ENCODE measurements at regions not wholly inside any gene's neighbourhood (a gene's known extent, or its start where the extent isn't known, plus 50 kb on each side); places are given as distances from the start of the nearest gene placed in this dataset.

DNA sequence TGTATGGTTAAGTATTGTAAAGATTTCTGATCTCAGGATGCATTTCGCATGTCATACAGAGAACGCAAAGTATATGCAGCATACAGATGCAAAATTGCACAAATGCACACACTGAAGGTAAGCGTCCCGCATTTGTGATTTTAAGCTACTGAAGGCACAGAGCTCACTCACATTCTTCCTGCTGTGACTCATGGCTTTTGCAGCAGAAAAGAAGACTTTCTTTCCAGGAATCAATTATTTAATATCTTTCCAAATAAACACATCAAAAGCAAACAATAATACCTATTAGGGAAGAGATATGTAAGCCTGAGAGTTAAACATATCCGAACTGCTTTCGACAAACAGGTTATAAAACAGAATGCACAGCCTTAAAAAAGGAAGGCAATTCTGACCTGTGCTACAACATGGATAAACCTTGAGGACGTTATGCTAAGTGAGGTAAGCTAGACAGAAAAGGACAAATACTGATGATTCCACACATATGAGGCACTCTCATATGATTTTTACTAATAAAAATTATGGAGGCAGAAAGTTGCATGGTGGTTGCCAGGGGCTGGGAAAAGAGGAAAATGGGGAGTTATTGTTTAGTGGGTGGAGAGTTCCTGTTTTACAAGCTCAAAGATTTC, 109.0 kb downstream of the TFAP2A start:
- no peak for DNase-seq (ENCODE audit: low spot score)

- no peak for DNase-seq (ENCODE audit: low spot score)
These were observed 111.0 kb downstream of the TFAP2A start for GRCh38 chr6:10303608-10304506.

GRCh38 chr6:10302566-10303235, 112.2 kb downstream of the TFAP2A start:
- no peak for DNase-seq (ENCODE audit: low spot score)

DNA sequence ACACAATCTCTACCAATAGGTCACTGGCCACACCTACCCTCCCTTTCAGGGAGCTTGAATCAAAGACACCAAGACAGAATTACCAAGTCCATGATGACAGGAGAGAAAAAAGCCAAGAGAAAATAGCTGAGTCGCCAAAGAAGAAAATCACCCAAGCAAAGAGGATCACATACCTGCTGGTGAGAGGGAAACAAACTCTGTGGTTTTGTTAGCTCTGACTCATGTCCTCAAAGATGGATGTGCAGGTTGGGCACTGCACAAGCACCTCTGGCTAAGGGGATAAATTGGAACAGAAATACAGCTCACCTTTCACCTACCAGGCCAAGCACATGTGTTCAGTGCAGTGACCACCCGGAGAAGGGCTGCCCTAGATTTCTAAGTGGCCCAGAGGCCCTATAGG, 114.8 kb downstream of the TFAP2A start:
- no peak for DNase-seq (ENCODE audit: low spot score)

DNA sequence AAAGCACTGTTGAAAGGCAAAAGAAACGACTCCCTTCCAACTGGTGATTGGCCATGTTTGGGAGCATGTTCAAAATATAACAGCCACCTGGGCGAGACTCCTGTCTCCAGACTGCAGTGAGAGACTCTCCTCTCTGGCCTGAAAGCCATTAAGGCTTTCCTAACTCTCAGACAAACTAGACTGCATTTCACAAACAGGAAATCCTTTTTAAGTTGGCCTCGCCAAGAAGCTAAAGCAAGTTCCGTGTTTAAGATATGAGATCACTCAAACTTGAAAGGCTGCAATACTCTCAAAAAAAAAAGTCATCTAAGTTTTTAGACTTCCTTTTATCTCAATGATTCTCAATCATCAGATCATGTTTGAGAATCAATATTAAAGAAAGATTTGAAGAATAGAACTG, 117.0 kb downstream of the TFAP2A start:
- peak; percentile 74 for DNase-seq (ENCODE audit: low spot score)

- no peak for DNase-seq (ENCODE audit: low spot score)
These were observed 136.1 kb downstream of the TFAP2A start for GRCh38 chr6:10278746-10279145.

- DNase-seq (ENCODE audit: low spot score), result no peak
These were observed 138.1 kb downstream of the TFAP2A start for GRCh38 chr6:10276660-10277287.

DNA sequence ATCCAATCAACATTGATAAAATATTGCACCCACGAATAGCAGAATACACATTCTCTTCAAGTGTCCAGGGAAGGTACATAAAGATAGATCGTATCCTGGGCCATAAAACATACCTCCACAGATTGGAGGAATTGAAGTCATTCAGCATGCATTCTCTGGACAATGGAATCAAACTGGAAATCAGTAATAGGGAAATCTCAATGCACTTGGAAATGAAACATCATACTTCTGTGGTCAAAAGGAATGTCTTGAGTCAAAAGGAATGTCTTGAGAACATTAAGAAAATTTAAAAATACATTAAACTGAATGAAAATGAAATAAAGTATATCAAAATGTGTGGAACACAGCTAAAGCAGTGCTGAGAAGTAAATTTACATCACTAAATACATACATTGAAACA, 138.8 kb downstream of the TFAP2A start:
- DNase-seq (ENCODE audit: low spot score), result no peak

DNA sequence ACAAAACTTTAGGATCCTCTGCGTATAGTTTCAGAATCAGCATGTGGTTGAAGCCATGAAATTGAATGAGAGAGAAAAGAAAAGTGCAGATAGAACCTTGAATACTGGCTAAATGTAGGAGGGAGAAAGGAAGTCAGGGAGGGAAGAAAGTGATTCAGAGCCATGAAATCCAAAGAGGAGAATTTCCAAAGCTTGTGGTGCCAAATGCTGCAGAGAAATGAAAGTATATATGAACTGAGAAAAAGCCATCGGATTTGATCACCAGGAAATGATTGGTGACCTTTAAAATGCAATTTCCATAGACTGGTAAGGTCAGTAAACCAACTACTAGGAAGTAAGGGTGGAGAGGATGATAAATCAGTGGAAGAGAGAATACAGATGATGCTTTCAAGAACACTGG, 142.3 kb downstream of the TFAP2A start:
- no peak for DNase-seq (ENCODE audit: low spot score)

DNA sequence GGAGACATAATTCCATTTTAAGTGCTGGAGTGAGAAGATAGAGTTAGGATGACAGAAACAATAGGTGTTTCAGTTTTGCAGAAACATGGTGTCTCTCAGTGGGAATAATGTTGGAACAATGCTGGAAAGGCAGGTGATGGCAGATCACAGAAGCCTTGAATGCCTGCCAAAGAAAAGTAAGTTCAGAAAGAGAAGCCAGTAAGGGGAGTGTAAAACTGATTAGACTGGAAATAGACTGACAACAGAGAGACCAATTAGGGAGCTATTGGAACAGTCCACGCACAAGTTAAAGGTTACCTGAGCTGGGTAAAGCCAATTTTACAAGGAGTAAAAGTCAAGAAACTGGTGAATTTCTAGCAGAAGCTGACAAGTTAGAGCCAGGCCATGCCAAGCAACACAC, 142.9 kb downstream of the TFAP2A start:
- no peak for DNase-seq (ENCODE audit: low spot score)

- DNase-seq (ENCODE audit: low spot score), result peak; percentile 19
These were observed 144.9 kb downstream of the TFAP2A start for GRCh38 chr6:10269814-10270472.

GRCh38 chr6:10268611-10269310, 146.1 kb downstream of the TFAP2A start:
- DNase-seq (ENCODE audit: low spot score), result peak; percentile 36

- DNase-seq (ENCODE audit: low spot score), result no peak
These were observed 146.8 kb downstream of the TFAP2A start for GRCh38 chr6:10268111-10268510.

DNA sequence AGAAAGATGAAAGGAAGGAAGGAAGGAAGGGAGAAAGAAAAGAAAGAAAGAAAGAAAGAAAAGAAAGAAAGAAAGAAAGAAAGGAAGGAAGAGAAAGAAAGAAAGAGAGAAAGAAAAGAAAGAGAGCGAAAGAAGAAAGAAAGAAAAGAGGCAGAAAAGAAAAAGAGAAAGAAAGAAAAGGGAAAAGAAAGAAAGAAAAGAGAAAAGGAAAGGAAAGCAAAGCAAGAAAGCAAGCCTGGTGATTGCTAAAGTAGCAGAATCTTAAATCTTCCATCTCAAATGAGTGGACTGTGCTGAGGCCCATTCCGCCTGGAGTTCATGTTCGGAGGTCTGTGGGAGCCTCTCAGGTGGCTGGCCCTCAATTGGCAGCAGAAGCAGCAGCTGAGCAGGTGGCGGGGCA, 148.4 kb downstream of the TFAP2A start:
- DNase-seq (ENCODE audit: low spot score), result no peak

GRCh38 chr6:10266061-10266460, 148.8 kb downstream of the TFAP2A start:
- no peak for DNase-seq (ENCODE audit: low spot score)

DNA sequence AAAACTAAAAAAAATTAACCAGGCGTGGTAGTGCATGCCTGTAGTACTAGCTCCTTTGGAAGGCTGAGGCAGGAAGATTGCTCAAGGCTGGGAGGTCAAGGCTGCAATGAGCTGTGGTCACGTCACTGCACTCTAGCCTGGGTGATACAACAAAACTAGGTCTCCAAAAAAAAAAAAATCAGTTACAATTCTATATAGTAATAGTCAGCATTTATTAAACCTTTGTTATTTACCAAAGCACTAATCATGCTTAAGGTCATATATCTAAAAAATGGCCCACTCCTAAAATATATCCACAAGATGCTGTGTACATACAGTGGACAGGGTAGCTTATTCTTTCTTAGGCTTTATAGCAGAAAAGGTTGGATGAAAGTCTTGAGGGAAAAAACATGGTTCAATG, 152.4 kb downstream of the TFAP2A start:
- no peak for DNase-seq (ENCODE audit: low spot score)

GRCh38 chr6:10259671-10260070, 155.2 kb downstream of the TFAP2A start:
- peak; percentile 29 for DNase-seq (ENCODE audit: low spot score)

DNA sequence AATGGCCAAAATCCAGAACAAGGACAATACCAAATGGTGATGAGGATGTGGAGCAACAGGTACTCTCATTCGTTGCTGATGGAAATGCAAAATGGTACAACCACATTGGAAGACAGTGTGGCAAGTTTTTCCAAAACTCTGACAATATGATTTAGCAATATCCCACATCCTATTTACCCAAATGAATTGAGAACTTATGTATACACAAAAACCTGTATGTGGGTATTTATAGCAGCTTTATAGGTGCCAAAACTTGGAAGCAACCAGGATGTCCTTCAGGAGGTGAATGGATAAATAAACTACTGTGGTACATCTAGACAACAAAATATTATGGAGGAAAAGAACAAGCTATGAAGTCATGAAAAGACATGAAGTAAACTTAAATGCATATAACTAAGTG, 156.5 kb downstream of the TFAP2A start:
- no peak for DNase-seq (ENCODE audit: low spot score)

- DNase-seq (ENCODE audit: low spot score), result no peak
These were observed 158.7 kb downstream of the TFAP2A start for GRCh38 chr6:10256113-10256690.

- no peak for DNase-seq (ENCODE audit: low spot score)
These were observed 164.1 kb downstream of the TFAP2A start for GRCh38 chr6:10250655-10251220.
